ENCODE measurements at regions not wholly inside any gene's neighbourhood (a gene's known extent, or its start where the extent isn't known, plus 50 kb on each side); places are given as distances from the start of the nearest gene placed in this dataset.

GRCh38 chr7:93015101-93015778 lies 102.5 kb downstream of the SAMD9 start:
- no peak for DNase-seq

- no peak for DNase-seq
These were observed 103.4 kb downstream of the SAMD9 start for GRCh38 chr7:93014410-93014809.

GRCh38 chr7:93013446-93014061 lies 104.2 kb downstream of the SAMD9 start:
- DNase-seq: no peak

GRCh38 chr7:93011351-93012294 lies 106.2 kb downstream of the SAMD9 start:
- no peak for DNase-seq

- DNase-seq: no peak
These were observed 108.9 kb downstream of the SAMD9 start for GRCh38 chr7:93008833-93009232.

- DNase-seq: no peak
These were observed 111.2 kb downstream of the SAMD9 start for GRCh38 chr7:93006480-93007095.

- DNase-seq: no peak
These were observed 112.9 kb downstream of the SAMD9 start for GRCh38 chr7:93004906-93005305.

GRCh38 chr7:92997719-92998118 lies 120.1 kb downstream of the SAMD9 start:
- no peak for DNase-seq

GRCh38 chr7:92997152-92997551 lies 120.6 kb downstream of the SAMD9 start:
- no peak for DNase-seq

GRCh38 chr7:92994901-92995300 lies 122.9 kb downstream of the SAMD9 start:
- no peak for DNase-seq

GRCh38 chr7:92992932-92993331 lies 124.8 kb downstream of the SAMD9 start:
- DNase-seq: no peak

GRCh38 chr7:92992483-92992882 lies 125.3 kb downstream of the SAMD9 start:
- DNase-seq: no peak

GRCh38 chr7:92991190-92991589 lies 126.6 kb downstream of the SAMD9 start:
- DNase-seq: no peak

- no peak for DNase-seq
These were observed 128.7 kb downstream of the SAMD9 start for GRCh38 chr7:92988941-92989545.

GRCh38 chr7:92988051-92988450 lies 129.7 kb downstream of the SAMD9 start:
- no peak for DNase-seq

GRCh38 chr7:92987538-92987937 lies 130.2 kb downstream of the SAMD9 start:
- DNase-seq: no peak

- no peak for DNase-seq
These were observed 130.7 kb downstream of the SAMD9 start for GRCh38 chr7:92987095-92987494.

- DNase-seq: no peak
These were observed 134.9 kb downstream of the SAMD9 start for GRCh38 chr7:92982928-92983327.

GRCh38 chr7:92976931-92977330 lies 140.6 kb upstream of the CDK6 start:
- no peak for DNase-seq

- DNase-seq: no peak
These were observed 137.6 kb upstream of the CDK6 start for GRCh38 chr7:92973974-92974373.

- no peak for DNase-seq
These were observed 136.9 kb upstream of the CDK6 start for GRCh38 chr7:92973293-92973731.

GRCh38 chr7:92972441-92972840 lies 136.1 kb upstream of the CDK6 start:
- DNase-seq: no peak

GRCh38 chr7:92969061-92969460 lies 132.7 kb upstream of the CDK6 start:
- no peak for DNase-seq
